Endodermal cell (in vitro differentiated cells): ENCODE measurements at regions not wholly inside any gene's neighbourhood (a gene's known extent, or its start where the extent isn't known, plus 50 kb on each side); places are given as distances from the start of the nearest gene placed in this dataset.

ENCODE experiments used
- DNase-seq: peaks from one replicate; pipeline ENCODE4 v3.0.0-alpha.2; 2017
- H3K27ac ChIP-seq: 2 replicates; pipeline ENCODE4 v1.5.1; 2013; ENCODE audit warnings: mild to moderate bottlenecking, low read depth, low read length, moderate library complexity
- H3K27me3 ChIP-seq: 2 replicates; pipeline ENCODE4 v1.6.1; 2013; ENCODE audit warnings: mild to moderate bottlenecking, low read length, moderate library complexity; ENCODE audit not compliant: insufficient read depth, control insufficient read depth, poor library complexity, severe bottlenecking
- H3K36me3 ChIP-seq: 2 replicates; pipeline ENCODE4 v1.7.0; 2013; ENCODE audit warnings: mild to moderate bottlenecking, low read length, moderate library complexity; ENCODE audit not compliant: control insufficient read depth, insufficient read depth
- H3K4me1 ChIP-seq: one replicate; pipeline ENCODE4 v1.7.0; 2013; ENCODE audit warnings: low read length; ENCODE audit not compliant: control insufficient read depth, insufficient read depth
- H3K4me3 ChIP-seq: 2 replicates; pipeline ENCODE4 v1.5.1; 2013; ENCODE audit warnings: mild to moderate bottlenecking, low read length, moderate library complexity
- H3K9ac ChIP-seq: 2 replicates; pipeline ENCODE4 v1.6.1; 2013; ENCODE audit warnings: mild to moderate bottlenecking, low read length, moderate library complexity; ENCODE audit not compliant: poor library complexity, severe bottlenecking; ENCODE audit errors: extremely low read depth
- H3K9me3 ChIP-seq: 2 replicates; pipeline ENCODE4 v1.6.1; 2013; ENCODE audit warnings: mild to moderate bottlenecking, low read length, moderate library complexity; ENCODE audit not compliant: control insufficient read depth
- H3K27ac Mint-ChIP-seq: 2 replicates; pipeline ENCODE4 v1.8.0; 2020; ENCODE audit warnings: mixed read lengths
- H3K27me3 Mint-ChIP-seq: 2 replicates; pipeline ENCODE4 v1.8.0; 2021; ENCODE audit warnings: mild to moderate bottlenecking, mixed read lengths; ENCODE audit not compliant: insufficient read depth
- H3K36me3 Mint-ChIP-seq: 2 replicates; pipeline ENCODE4 v1.8.0; 2020; ENCODE audit warnings: low read depth, mixed read lengths
- H3K4me1 Mint-ChIP-seq: 2 replicates; pipeline ENCODE4 v1.8.0; 2020; ENCODE audit warnings: mixed read lengths
- H3K4me3 Mint-ChIP-seq: 2 replicates; pipeline ENCODE4 v1.8.0; 2020; ENCODE audit warnings: mild to moderate bottlenecking, moderate library complexity, mixed read lengths
- H3K9me3 Mint-ChIP-seq: 2 replicates; pipeline ENCODE4 v1.8.0; 2020; ENCODE audit warnings: mild to moderate bottlenecking, mixed read lengths
- CTCF ChIP-seq: fragments of 200-600 bp; sonication (generic); conservative IDR thresholded peaks from 2 replicates; pipeline ENCODE4 v1.5.0; 2021; ENCODE audit warnings: antibody characterized with exemption, mild to moderate bottlenecking
- WGBS, 2 experiments: methylation state at CpG; one replicate each; pipeline versions ENCODE4 v1.1.5 to v1.1.7; 2013; ENCODE audit warnings: missing lambda C conversion rate in 2 of 2, mixed read lengths in 1 of 2; ENCODE audit not compliant: insufficient coverage in 1 of 2, insufficient read length in 1 of 2; 5-methylcytosine and 5-hydroxymethylcytosine counted together

GRCh38 chr4:20532116-20532790, 168.0 kb upstream of the PACRGL start:
- 92 to 100% methylated on average over 3 of the region's 3 CpGs for WGBS, 2 experiments
- Histone ChIP-seq H3K4me3 (no peak overlapping the region), H3K27me3 (no peaks in the 10 kb centered on the region), H3K9me3 (no peaks in the 10 kb centered on the region), H3K36me3 (no peaks in the 10 kb centered on the region), H3K27ac (no peak overlapping the region), H3K9ac (no peak overlapping the region), H3K4me1 (no peaks in the 10 kb centered on the region)
- DNase-seq: no peak
- Mint-ChIP-seq H3K27me3 (no peaks in the 10 kb centered on the region), H3K9me3 (no peaks in the 10 kb centered on the region), H3K27ac (no peak overlapping the region), H3K4me3 (no peak overlapping the region), H3K4me1 (no peaks in the 10 kb centered on the region), H3K36me3 (no peaks in the 10 kb centered on the region)
- no peak for TF ChIP-seq CTCF

- no peak overlapping the region for H3K4me3 ChIP-seq
- no peak overlapping the region for H3K27ac ChIP-seq
- no peaks in the 10 kb centered on the region for H3K9me3 Mint-ChIP-seq
- H3K27ac Mint-ChIP-seq: no peak overlapping the region
- no peaks in the 10 kb centered on the region for H3K27me3 ChIP-seq
- no peaks in the 10 kb centered on the region for H3K36me3 ChIP-seq
- no peaks in the 10 kb centered on the region for H3K36me3 Mint-ChIP-seq
- no peak overlapping the region for H3K9ac ChIP-seq
- H3K4me1 ChIP-seq: no peaks in the 10 kb centered on the region
- no peak for DNase-seq
- no peaks in the 10 kb centered on the region for H3K4me1 Mint-ChIP-seq
- WGBS, 2 experiments: 91 to 96% methylated on average over 3 to 5 of the region's 5 CpGs
- H3K9me3 ChIP-seq: no peaks in the 10 kb centered on the region
- H3K27me3 Mint-ChIP-seq: no peaks in the 10 kb centered on the region
- no peak for TF ChIP-seq CTCF
- H3K4me3 Mint-ChIP-seq: no peak overlapping the region
Observed at GRCh38 chr4:20532871-20533870, 167.1 kb upstream of the PACRGL start.

- 90 to 100% methylated on average over 2 to 5 of the region's 5 CpGs for WGBS, 2 experiments
- no peaks in the 10 kb centered on the region for H3K4me1 ChIP-seq
- DNase-seq: no peak
- no peaks in the 10 kb centered on the region for H3K27me3 Mint-ChIP-seq
- H3K36me3 ChIP-seq: no peaks in the 10 kb centered on the region
- no peak overlapping the region for H3K9ac ChIP-seq
- H3K27ac ChIP-seq: no peak overlapping the region
- H3K27ac Mint-ChIP-seq: no peak overlapping the region
- H3K4me1 Mint-ChIP-seq: no peaks in the 10 kb centered on the region
- no peaks in the 10 kb centered on the region for H3K9me3 Mint-ChIP-seq
- H3K27me3 ChIP-seq: no peaks in the 10 kb centered on the region
- H3K36me3 Mint-ChIP-seq: no peaks in the 10 kb centered on the region
- no peaks in the 10 kb centered on the region for H3K9me3 ChIP-seq
- no peak for TF ChIP-seq CTCF
- no peak overlapping the region for H3K4me3 ChIP-seq
- H3K4me3 Mint-ChIP-seq: no peak overlapping the region
Observed at GRCh38 chr4:20538905-20539304, 161.4 kb upstream of the PACRGL start.
